Activated T-helper 2 cell treated with anti-CD3 and anti-CD28 coated beads, Interferon-gamma antibody, Interleukin-2, Interleukin-4, amounts not matched to agents 10 μg/mL and 5 μg/mL and 100 μg/mL, durations not matched to agents 14 hours and 24 hours and 36 hours (primary cell): ENCODE measurements at regions not wholly inside any gene's neighbourhood (a gene's known extent, or its start where the extent isn't known, plus 50 kb on each side); places are given as distances from the start of the nearest gene placed in this dataset.
"Not testable (repeated sequence)": the region's sequence is repeated elsewhere in the genome, so short reads cannot be mapped to it uniquely, and the experiment has no call there.

Experiments used
- DNase-seq: peaks from one replicate; pipeline ENCODE4 v3.0.0; 2021; ENCODE audit warnings: low spot score
- H3K27ac Mint-ChIP-seq: one replicate; pipeline ENCODE4 v1.8.0; 2021; ENCODE audit warnings: mixed read lengths
- H3K27me3 Mint-ChIP-seq: one replicate; pipeline ENCODE4 v1.8.0; 2021; ENCODE audit warnings: low read depth, mixed read lengths
- H3K36me3 Mint-ChIP-seq: one replicate; pipeline ENCODE4 v1.8.0; 2021; ENCODE audit warnings: low read depth, mixed read lengths
- H3K4me1 Mint-ChIP-seq: one replicate; pipeline ENCODE4 v1.8.0; 2021; ENCODE audit warnings: low read depth, mixed read lengths
- H3K4me3 Mint-ChIP-seq: one replicate; pipeline ENCODE4 v1.8.0; 2021; ENCODE audit warnings: low read depth, mild to moderate bottlenecking, moderate library complexity, mixed read lengths
- H3K9me3 Mint-ChIP-seq: one replicate; pipeline ENCODE4 v1.8.0; 2021; ENCODE audit warnings: mixed read lengths
- intact Hi-C: fragments of 100-400 bp; cut with micrococcal nuclease; formaldehyde crosslinking; loops from one replicate; pipeline ENCODE4 v1.15.1; 2023

DNA sequence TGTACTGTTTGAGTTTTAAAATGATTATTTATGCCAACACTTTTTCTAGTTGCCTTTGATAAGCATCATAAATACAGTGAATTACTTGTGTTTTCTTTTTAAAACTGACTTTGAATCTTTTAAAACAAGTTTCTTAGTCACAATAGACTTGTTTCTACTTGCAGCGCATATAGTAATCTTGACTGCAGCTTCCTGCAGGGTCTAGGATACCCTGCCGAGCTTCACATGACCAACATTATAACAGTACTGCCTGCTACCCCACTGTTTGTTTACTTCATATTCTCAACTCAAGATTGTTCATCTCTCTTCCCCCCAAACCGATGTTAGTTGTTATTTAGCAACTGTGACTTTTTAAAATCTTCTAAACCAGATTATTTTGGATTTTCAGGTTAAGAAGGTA, 751.3 kb upstream of the NEGR1 start:
- intact Hi-C loops = no loop called here
- H3K36me3 Mint-ChIP-seq = no peaks in the 10 kb centered on the region
- H3K4me3 Mint-ChIP-seq = no peak overlapping the region
- no peak overlapping the region for H3K27ac Mint-ChIP-seq
- H3K4me1 Mint-ChIP-seq = no peaks in the 10 kb centered on the region
- peaks cover 3% of the 10 kb centered on the region for H3K9me3 Mint-ChIP-seq
- no peaks in the 10 kb centered on the region for H3K27me3 Mint-ChIP-seq
- no peak for DNase-seq

DNA sequence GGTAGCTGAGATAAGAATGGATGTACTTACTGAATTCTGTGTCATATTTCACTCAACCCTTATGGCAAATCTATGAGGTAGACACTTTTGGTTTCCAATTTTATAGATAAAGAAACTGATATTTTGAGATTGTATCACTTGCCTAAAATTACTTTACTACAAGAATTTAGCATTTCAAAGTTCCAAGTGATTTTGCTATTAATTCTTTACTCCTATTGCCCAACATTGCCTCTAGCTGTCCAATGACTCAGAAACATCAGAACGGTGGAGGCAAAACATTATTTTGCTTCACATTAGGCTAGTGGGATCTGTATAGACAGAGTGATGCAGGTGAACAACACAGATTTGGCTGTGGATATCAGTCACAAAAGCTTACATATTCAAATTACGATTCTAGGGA, 747.2 kb upstream of the NEGR1 start:
- no peaks in the 10 kb centered on the region for H3K36me3 Mint-ChIP-seq

DNA sequence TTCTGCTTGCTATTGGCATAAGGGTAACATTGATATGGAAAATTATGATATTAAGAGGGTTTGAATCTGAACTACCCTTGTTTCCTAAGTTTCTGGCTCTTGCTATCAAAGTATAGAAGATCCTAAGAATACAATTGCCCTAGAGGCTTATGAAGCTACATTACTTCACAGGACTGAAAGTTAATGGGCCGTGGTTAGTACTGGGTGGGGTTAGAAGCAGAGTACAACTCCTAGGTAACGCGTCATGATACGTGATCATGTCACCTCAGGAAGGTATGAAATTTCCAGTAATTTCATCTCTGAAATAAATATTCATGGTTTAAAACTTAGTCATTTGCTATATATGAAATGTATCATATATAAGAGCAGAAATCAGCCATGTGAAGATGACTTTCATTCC, 743.8 kb upstream of the NEGR1 start:
- Mint-ChIP-seq H3K4me3 (no peak overlapping the region), H3K36me3 (no peaks in the 10 kb centered on the region), H3K4me1 (no peaks in the 10 kb centered on the region), H3K27ac (no peak overlapping the region), H3K27me3 (no peaks in the 10 kb centered on the region), H3K9me3 (no peaks in the 10 kb centered on the region)
- intact Hi-C loops = no loop called here
- DNase-seq = no peak

More for the DNA sequence above, 747.2 kb upstream of the NEGR1 start:
- H3K4me3 Mint-ChIP-seq = no peak overlapping the region
- no peaks in the 10 kb centered on the region for H3K4me1 Mint-ChIP-seq
- H3K27ac Mint-ChIP-seq = no peak overlapping the region
- H3K9me3 Mint-ChIP-seq = peaks cover 3% of the 10 kb centered on the region
- DNase-seq = no peak
- intact Hi-C loops = no loop called here
- no peaks in the 10 kb centered on the region for H3K27me3 Mint-ChIP-seq

DNA sequence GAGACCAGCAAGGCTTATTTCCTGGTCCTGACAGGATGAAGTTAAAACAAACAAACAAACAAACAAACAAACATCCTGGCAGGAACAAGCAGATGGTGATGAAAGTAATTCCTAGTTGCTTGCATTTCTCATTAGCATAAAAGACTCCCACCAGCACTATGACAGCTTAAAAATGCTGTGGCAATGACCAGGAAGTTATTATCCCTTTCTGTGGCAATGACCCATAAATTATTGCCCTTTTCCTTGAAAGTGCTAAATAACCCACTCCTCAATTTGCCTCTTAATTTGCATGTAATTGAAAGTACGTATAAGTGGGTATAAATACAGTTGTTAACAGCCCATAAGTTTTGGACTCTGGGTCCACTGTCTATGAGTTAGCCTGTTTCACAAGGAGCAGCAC, 727.6 kb upstream of the NEGR1 start:
- Mint-ChIP-seq H3K27ac (no peak overlapping the region), H3K27me3 (no peaks in the 10 kb centered on the region), H3K4me3 (no peak overlapping the region), H3K36me3 (no peaks in the 10 kb centered on the region), H3K4me1 (no peaks in the 10 kb centered on the region), H3K9me3 (no peaks in the 10 kb centered on the region)
- intact Hi-C loops = no loop called here
- no peak for DNase-seq

DNA sequence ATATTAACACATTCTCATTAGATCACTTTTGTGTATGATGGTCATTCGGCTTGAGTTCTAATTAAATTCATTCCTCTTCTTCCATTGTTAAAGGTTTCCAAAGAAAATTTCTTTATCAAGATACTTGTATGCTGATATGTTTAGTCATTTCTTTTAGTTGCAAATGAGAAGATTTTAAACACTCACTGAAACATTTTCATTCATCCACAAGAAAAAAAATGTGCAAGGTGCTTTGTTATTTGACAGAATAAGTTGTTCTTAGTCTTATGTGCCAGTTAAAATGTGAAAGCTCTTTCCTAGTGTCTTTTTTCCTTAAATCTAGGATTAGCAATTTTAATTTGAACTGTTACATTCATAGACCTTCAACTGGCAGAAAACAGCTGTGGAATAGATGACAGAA, 727.0 kb upstream of the NEGR1 start:
- intact Hi-C loops = no loop called here
- Mint-ChIP-seq H3K27ac (no peak overlapping the region), H3K4me3 (no peak overlapping the region), H3K36me3 (no peaks in the 10 kb centered on the region), H3K4me1 (no peaks in the 10 kb centered on the region), H3K9me3 (no peaks in the 10 kb centered on the region), H3K27me3 (no peaks in the 10 kb centered on the region)
- no peak for DNase-seq

DNA sequence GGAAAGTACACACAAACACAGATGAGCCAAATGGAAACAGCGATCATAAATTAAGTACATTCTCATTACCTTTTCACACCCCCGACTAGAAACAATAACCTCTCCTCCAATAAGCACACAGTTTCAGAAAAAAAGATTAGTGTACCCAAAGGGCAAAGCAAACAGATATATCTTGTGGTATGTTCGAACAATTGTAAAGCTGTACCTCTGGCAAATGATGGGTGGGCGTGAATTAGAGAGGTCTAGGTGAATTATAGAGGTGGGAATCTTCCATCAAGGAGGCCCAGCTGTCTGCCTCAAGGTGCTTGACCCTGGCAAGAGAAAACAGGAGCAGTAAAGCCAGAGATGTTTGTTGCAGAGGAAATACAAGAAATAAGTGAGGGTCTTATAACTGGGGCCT, 715.3 kb upstream of the NEGR1 start:
- no peaks in the 10 kb centered on the region for H3K4me1 Mint-ChIP-seq
- no peak overlapping the region for H3K4me3 Mint-ChIP-seq
- peaks cover 8% of the 10 kb centered on the region for H3K9me3 Mint-ChIP-seq
- no peaks in the 10 kb centered on the region for H3K36me3 Mint-ChIP-seq
- DNase-seq = no peak
- H3K27me3 Mint-ChIP-seq = no peaks in the 10 kb centered on the region
- no peak overlapping the region for H3K27ac Mint-ChIP-seq
- intact Hi-C loops = no loop called here

DNA sequence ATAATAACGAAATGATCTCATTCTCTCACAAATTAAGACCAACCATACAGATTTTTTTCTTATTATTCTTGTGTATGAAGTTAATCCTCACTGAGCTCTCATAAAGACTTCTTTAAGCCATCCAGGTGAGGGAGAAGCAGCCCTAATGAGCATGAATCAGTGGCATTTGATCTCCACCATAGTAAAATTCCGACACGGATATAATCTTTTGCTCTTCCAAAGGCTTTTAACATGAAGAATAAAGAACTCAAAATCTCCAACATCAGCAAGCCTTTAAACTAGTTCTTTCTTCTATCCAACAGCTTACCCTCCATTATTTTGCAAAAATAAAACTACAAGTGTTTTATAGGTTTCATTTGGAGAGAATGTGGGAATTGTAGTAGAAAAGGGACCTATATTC, 714.7 kb upstream of the NEGR1 start:
- no peak for DNase-seq

DNA sequence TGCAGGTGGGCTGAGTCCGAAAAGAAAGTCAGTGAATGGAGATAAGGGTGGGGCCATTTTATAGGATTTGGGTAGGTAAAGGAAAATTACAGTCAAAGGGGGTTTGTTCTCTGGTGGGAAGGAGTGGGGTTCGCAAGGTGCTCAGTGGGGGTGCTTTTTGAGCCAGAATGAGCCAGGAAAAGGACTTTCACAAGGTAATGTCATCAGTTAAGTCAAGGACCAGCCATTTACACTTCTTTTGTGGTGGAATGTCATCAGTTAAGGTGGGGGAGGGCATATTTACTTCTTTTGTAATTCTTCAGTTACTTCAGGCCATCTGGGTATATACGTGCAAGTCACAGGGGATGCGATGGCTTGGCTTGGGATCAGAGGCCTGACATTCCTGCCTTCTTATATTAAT, 705.5 kb upstream of the NEGR1 start:
- H3K4me1 Mint-ChIP-seq, H3K27me3 Mint-ChIP-seq, H3K4me3 Mint-ChIP-seq, H3K36me3 Mint-ChIP-seq, H3K27ac Mint-ChIP-seq, intact Hi-C loops, DNase-seq: not testable (repeated sequence)
- H3K9me3 Mint-ChIP-seq = peaks cover 57% of the 10 kb centered on the region

More for the DNA sequence above, 714.7 kb upstream of the NEGR1 start:
- no peaks in the 10 kb centered on the region for H3K4me1 Mint-ChIP-seq
- H3K36me3 Mint-ChIP-seq = no peaks in the 10 kb centered on the region
- intact Hi-C loops = no loop called here
- peaks cover 8% of the 10 kb centered on the region for H3K9me3 Mint-ChIP-seq
- no peak overlapping the region for H3K4me3 Mint-ChIP-seq
- H3K27ac Mint-ChIP-seq = no peak overlapping the region
- no peaks in the 10 kb centered on the region for H3K27me3 Mint-ChIP-seq

DNA sequence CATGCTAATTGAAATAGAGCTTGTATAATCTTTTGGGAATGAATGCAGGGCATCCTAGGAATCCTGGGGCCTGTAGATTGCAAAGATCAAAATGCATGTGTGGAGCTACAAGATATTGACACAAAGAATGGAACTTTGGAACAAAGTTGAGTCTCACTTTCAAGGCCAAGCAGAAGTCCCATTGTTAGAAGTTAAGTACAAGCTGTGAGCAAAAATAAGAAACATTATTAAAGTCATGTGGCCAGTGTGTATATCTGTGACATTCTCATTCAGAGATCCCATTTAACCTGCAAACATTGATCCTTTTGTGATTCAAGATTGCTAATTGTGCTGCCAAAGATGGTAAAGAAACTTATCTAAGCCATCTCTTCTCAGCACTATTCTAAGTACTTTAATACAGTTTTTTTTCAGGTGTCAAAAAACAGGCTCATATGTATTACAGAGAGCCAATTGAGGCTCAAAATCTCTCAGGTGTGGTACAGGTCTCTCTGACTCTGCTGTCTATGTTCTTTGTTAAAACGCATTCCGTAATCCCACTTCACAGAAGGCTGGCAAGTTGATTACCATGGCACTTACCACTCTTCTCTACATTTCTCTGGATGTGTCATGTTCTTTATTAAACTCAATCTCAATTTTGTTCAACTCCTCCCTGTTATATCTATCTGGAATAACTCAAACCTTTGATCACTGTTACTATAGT, 704.4 kb upstream of the NEGR1 start:
- DNase-seq = no peak
- H3K36me3 Mint-ChIP-seq = no peaks in the 10 kb centered on the region
- intact Hi-C loops = no loop called here
- no peak overlapping the region for H3K27ac Mint-ChIP-seq
- H3K4me1 Mint-ChIP-seq = no peaks in the 10 kb centered on the region
- peaks cover 61% of the 10 kb centered on the region for H3K9me3 Mint-ChIP-seq
- no peak overlapping the region for H3K4me3 Mint-ChIP-seq
- H3K27me3 Mint-ChIP-seq = no peaks in the 10 kb centered on the region

DNA sequence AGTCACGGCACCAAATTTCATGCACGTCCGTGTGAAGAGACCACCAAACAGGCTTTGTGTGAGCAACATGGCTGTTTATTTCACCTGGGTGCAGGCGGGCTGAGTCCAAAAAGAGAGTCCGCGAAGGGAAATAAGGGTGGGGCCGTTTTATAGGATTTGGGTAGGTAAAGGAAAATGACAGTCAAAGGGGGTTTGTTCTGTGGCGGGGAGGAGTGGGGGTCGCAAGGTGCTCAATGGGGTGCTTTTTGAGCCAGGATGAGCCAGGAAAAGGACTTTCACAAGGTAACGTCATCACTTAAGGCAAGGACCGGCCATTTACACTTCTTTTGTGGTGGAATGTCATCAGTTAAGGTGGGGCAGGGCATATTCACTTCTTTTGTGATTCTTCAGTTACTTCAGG, 702.7 kb upstream of the NEGR1 start:
- H3K27me3 Mint-ChIP-seq, H3K36me3 Mint-ChIP-seq, DNase-seq, H3K4me3 Mint-ChIP-seq, H3K4me1 Mint-ChIP-seq, intact Hi-C loops, H3K27ac Mint-ChIP-seq: not testable (repeated sequence)
- H3K9me3 Mint-ChIP-seq = peaks cover 59% of the 10 kb centered on the region

DNA sequence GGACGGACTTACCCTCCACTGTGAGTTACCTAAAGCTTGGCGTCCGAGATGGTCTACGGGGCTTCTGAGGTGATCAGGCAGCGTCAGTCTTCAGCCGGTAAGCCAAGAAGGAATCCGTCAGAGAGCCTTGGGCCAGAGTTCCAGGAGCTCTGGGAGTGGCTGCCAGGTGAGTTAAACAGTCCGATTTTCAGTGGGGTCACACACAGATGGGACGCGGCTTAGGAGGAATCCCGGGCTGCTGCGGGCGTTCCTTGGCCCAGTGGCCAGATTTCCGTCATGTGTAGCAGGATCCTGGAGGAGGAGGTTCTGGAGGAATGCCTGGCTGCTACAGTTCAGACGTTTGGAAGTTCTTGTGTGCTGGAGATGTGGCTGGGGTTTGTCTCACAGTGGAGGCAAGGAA, 700.7 kb upstream of the NEGR1 start:
- DNase-seq, H3K27ac Mint-ChIP-seq, H3K36me3 Mint-ChIP-seq, H3K4me3 Mint-ChIP-seq, intact Hi-C loops, H3K27me3 Mint-ChIP-seq, H3K4me1 Mint-ChIP-seq: not testable (repeated sequence)
- H3K9me3 Mint-ChIP-seq = peaks cover 48% of the 10 kb centered on the region

DNA sequence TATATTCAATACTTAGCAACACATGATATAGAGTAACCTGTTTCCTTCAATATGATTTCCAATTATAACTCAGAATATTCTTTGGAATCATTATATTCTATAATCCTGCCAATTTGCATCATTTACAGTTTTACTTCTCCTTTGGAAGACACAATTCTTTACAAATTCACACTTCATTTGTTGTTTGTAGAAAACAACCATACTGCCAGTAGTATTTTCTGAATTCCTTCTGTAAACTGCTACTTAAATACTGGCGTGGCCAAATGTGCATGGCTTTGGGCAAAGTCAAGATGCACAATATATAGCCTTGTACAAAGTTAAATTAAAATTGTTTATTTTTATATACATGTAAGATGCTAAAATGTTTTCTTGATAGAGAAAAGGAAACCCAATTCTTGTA, 687.1 kb upstream of the NEGR1 start:
- H3K36me3 Mint-ChIP-seq = no peaks in the 10 kb centered on the region
- H3K4me3 Mint-ChIP-seq = no peak overlapping the region
- no peak for DNase-seq
- no peaks in the 10 kb centered on the region for H3K27me3 Mint-ChIP-seq
- H3K27ac Mint-ChIP-seq = no peak overlapping the region
- H3K4me1 Mint-ChIP-seq = no peaks in the 10 kb centered on the region
- peaks cover 8% of the 10 kb centered on the region for H3K9me3 Mint-ChIP-seq
- intact Hi-C loops = no loop called here

DNA sequence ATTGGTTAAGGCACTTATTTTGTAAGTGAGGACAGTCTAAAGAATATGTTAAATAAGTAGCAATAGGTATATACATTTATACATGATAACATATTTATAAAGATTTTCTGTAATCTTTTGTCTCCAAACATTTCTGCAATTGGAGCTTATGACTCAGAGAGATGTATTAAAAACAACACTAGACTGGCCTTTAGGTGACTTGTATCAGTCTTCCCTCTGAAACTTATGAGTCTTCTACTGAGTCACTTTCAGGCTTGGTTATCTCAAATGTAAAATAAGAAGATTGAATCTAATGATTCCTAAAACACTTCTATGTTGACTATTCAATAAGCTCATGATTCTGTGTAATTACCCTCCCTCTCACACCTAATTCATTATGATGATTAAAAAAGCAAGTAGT, 672.6 kb upstream of the NEGR1 start:
- Mint-ChIP-seq H3K36me3 (no peaks in the 10 kb centered on the region), H3K4me1 (no peaks in the 10 kb centered on the region), H3K9me3 (peaks cover 30% of the 10 kb centered on the region), H3K27me3 (no peaks in the 10 kb centered on the region), H3K4me3 (no peak overlapping the region), H3K27ac (no peak overlapping the region)
- DNase-seq = no peak
- intact Hi-C loops = no loop called here

DNA sequence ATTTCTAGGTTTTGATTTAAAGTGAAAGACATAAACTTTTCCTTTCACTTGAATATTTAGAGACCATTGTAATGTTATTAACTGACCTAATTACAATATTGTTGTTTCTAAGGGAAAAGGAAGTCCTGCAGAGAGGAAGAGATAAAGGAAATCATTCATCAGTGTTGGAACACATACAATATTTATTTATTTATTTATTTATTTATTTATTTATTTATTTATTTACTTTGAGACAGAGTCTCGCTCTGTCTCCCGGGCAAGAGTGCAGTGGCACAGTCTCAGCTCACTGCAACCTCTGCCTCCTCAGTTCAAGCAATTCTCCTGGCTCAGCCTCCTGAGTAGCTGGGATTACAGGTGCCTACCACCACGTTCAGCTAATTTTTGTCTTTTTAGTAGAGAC, 668.6 kb upstream of the NEGR1 start:
- H3K36me3 Mint-ChIP-seq, DNase-seq, H3K27me3 Mint-ChIP-seq, intact Hi-C loops, H3K27ac Mint-ChIP-seq, H3K4me3 Mint-ChIP-seq, H3K4me1 Mint-ChIP-seq: not testable (repeated sequence)
- H3K9me3 Mint-ChIP-seq = peaks cover 17% of the 10 kb centered on the region
